Ovary (tissue), 7 donors: ENCODE measurements at regions not wholly inside any gene's neighbourhood (a gene's known extent, or its start where the extent isn't known, plus 50 kb on each side); places are given as distances from the start of the nearest gene placed in this dataset.

ENCODE experiments used
- DNase-seq, 5 donors: peaks; one replicate each; pipeline ENCODE4 v3.0.0-alpha.2; 2019 to 2020
- H3K27ac ChIP-seq, 2 donors: fragments of 200-600 bp; one replicate each; pipeline versions ENCODE4 v1.5.1 to v1.8.0; 2019 to 2022
- H3K27me3 ChIP-seq: fragments of 200-600 bp; one replicate; pipeline ENCODE4 v1.8.0; 2022
- H3K36me3 ChIP-seq: fragments of 200-600 bp; sonication (generic); one replicate; pipeline ENCODE4 v1.5.1; 2019
- H3K4me1 ChIP-seq: one replicate; pipeline ENCODE4 v1.8.1; 2013; ENCODE audit warnings: mild to moderate bottlenecking, moderate library complexity; ENCODE audit not compliant: insufficient read depth
- H3K4me3 ChIP-seq: fragments of 200-600 bp; sonication (generic); one replicate; pipeline ENCODE4 v1.5.1; 2017
- H3K9me3 ChIP-seq, 2 donors: fragments of 200-600 bp in 1 of 2; sonication (generic) in 1 of 2; one replicate each; pipeline versions ENCODE4 v1.5.1 to v1.8.1; 2013 to 2019; ENCODE audit warnings: mild to moderate bottlenecking in 1 of 2, moderate library complexity in 1 of 2
- EP300 ChIP-seq: sonication (generic); formaldehyde crosslinking; IDR thresholded peaks from one replicate; pipeline ENCODE4 v1.6.1; 2017; ENCODE audit warnings: antibody characterized with exemption
- POLR2A ChIP-seq: fragments of 450-650 bp; IDR thresholded peaks from one replicate; pipeline ENCODE4 v1.6.1; 2017; ENCODE audit warnings: antibody characterized with exemption, mild to moderate bottlenecking, moderate library complexity
- WGBS, 3 donors: extraction: QIAGEN DNeasy Blood & Tissue Kit in 1 of 3; methylation state at CpG; one replicate each; pipeline versions ENCODE4 v1.1.5 to v1.1.7; 2013 to 2017; 5-methylcytosine and 5-hydroxymethylcytosine counted together
- intact Hi-C, 4 donors: fragments of 100-400 bp; cut with DNase I; formaldehyde crosslinking; loops; one replicate each; pipeline versions ENCODE4 v1.11.0 to v1.15.1; 2022 to 2023
- TF ChIP-seq, protein P1 (sequence below), 3 donors: fragments of 450-650 bp in 2 of 3; fragments of 200-600 bp in 1 of 3; IDR thresholded peaks; one replicate each; pipeline versions ENCODE4 v1.5.1 to v1.8.0; 2016 to 2022; ENCODE audit warnings: antibody characterized with exemption in 3 of 3, mild to moderate bottlenecking in 1 of 3
- donor health status: DM: no; HTN: no; CAD: no; lungs with moderate emphysema.
- donor health status: DM: no; HTN: no; CAD: no.
- donor health status: Bipolar disorder and iron deficiency.
- donor health status: DM: no; HTN: no; CAD: no.
- donor health status: DM: yes; HTN: yes; CAD: no.

DNA sequence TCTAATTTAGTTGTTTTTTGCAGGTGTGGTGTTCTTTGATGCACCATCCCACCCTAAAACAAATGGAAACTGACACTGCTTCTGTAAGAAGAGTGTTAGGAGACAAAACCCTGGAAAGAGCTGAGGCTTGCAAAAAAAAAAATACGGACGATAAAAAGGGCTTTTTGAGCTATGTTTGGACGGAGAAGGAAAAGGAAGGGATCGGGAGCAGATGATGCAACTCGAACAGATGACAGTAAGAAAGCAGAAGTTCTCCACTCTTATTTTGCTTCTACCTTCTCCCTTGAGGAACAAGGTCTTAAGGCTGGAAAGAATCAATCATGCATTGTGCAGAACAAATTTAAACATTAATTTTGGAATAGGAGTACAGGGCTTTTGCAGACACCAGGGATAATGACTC, 136.7 kb downstream of the MAF start:
- no peaks in the 10 kb centered on the region for H3K9me3 ChIP-seq
- no peaks in the 10 kb centered on the region for H3K36me3 ChIP-seq
- no peak overlapping the region for H3K4me3 ChIP-seq
- TF ChIP-seq EP300 (no peak), POLR2A (no peak)
- TF ChIP-seq, protein P1, sequence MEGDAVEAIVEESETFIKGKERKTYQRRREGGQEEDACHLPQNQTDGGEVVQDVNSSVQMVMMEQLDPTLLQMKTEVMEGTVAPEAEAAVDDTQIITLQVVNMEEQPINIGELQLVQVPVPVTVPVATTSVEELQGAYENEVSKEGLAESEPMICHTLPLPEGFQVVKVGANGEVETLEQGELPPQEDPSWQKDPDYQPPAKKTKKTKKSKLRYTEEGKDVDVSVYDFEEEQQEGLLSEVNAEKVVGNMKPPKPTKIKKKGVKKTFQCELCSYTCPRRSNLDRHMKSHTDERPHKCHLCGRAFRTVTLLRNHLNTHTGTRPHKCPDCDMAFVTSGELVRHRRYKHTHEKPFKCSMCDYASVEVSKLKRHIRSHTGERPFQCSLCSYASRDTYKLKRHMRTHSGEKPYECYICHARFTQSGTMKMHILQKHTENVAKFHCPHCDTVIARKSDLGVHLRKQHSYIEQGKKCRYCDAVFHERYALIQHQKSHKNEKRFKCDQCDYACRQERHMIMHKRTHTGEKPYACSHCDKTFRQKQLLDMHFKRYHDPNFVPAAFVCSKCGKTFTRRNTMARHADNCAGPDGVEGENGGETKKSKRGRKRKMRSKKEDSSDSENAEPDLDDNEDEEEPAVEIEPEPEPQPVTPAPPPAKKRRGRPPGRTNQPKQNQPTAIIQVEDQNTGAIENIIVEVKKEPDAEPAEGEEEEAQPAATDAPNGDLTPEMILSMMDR (IDR thresholded peaks at IDR 0.05): no peak
- DNase-seq: no peak
- H3K27me3 ChIP-seq: no peaks in the 10 kb centered on the region
- WGBS, 3 donors: 87 to 93% (median 91%) methylated on average over 5 of the region's 5 CpGs
- intact Hi-C loops: no loop called here
- H3K4me1 ChIP-seq: peaks cover 2% of the 10 kb centered on the region
- H3K27ac ChIP-seq: no peak overlapping the region

DNA sequence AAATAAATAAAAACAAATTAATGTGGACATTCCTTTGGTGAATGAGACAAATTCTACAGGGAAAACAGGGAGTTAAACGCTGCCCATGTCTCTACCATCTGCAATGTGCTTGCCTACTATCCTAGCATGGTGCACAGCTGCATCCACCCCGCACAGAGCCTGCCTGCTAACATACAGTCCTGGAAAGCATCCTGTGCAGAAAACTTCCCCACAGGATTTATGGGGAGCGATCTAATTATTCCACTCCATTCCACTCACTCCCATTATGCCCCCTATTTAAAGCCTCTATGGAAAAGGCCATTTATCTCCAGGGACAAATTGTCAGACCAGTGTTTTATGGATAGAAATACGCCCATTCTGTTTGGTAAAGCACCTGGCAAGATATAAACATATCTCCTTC, 144.5 kb downstream of the MAF start:
- intact Hi-C loops: no loop called here
- H3K27me3 ChIP-seq: no peaks in the 10 kb centered on the region
- no peak for DNase-seq
- no peaks in the 10 kb centered on the region for H3K9me3 ChIP-seq
- H3K27ac ChIP-seq: no peak overlapping the region
- 92 to 98% (median 96%) methylated on average over 4 of the region's 4 CpGs for WGBS, 3 donors
- H3K4me3 ChIP-seq: no peak overlapping the region
- H3K36me3 ChIP-seq: no peaks in the 10 kb centered on the region
- TF ChIP-seq EP300: no peak
- TF ChIP-seq, protein P1 (IDR thresholded peaks at IDR 0.05): no peak
- no peak for TF ChIP-seq POLR2A
- H3K4me1 ChIP-seq: peaks cover 4% of the 10 kb centered on the region

DNA sequence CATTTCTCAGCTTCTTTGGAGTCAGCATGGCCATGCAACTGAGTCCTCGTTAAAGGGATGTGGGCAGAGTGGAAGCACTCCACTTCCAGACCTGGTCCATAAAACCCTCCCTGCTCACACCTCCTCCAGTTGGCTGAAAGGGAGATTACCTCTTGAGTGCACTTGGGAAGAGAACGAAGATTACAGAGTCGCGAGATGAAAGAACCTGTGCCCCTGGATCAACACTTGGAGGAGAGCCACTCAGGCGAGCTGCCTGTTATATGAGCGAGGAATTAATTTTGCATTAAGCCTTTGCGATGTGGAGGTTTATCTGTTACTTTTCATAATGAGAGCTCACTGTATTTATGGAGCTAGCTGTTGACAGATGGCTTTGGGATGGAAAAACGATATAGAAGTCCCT, 147.9 kb downstream of the MAF start:
- Histone ChIP-seq H3K27ac (no peak overlapping the region), H3K27me3 (no peaks in the 10 kb centered on the region), H3K9me3 (no peaks in the 10 kb centered on the region), H3K36me3 (no peaks in the 10 kb centered on the region), H3K4me3 (no peak overlapping the region), H3K4me1 (peaks cover 3% of the 10 kb centered on the region)
- DNase-seq: no peak
- TF ChIP-seq EP300 (no peak), POLR2A (no peak)
- TF ChIP-seq, protein P1 (IDR thresholded peaks at IDR 0.05): no peak
- intact Hi-C loops: no loop called here
- 90 to 94% (median 91%) methylated on average over 8 of the region's 8 CpGs for WGBS, 3 donors

DNA sequence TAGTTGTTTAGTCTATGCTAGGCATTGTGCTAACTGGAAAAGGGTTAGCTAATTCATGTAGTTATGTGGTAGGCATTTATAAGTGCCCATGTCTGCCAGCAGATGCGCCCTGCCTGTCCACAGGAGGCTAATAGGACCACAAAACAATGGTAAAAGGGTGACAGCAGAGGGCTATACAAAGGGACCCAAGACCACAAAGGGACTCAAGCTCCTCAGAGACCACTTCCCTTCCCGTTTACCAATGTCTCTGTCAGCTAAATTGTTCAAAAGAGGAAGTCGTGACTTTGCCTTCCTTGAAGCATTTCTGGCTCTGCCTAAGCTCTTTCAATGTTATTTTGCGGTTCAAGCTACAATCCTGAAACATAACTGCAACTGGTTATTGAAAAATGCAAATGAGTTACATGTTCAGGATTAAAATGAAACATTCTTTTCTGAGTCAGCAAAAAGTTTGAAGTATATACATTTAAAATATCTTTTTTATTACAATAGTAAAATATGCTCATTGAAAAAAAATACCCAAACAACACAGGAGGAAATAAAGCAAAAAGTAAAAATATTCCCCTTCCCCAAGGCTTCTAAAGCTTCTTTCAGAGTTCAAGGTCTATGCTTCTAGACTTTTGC, 149.2 kb downstream of the MAF start:
- intact Hi-C loops: no loop called here
- TF ChIP-seq EP300 (no peak), POLR2A (no peak)
- TF ChIP-seq, protein P1 (IDR thresholded peaks at IDR 0.05): no peak
- no peak for DNase-seq
- no peak overlapping the region for H3K4me3 ChIP-seq
- H3K27me3 ChIP-seq: no peaks in the 10 kb centered on the region
- no peaks in the 10 kb centered on the region for H3K9me3 ChIP-seq
- no peak overlapping the region for H3K27ac ChIP-seq
- H3K4me1 ChIP-seq: peaks cover 3% of the 10 kb centered on the region
- 44 to 57% (median 50%) methylated on average over 4 of the region's 4 CpGs for WGBS, 3 donors
- H3K36me3 ChIP-seq: no peaks in the 10 kb centered on the region
